Inflammatory macrophage treated with lipopolysaccharide for 1 hour (primary cell): ENCODE measurements at regions not wholly inside any gene's neighbourhood (a gene's known extent, or its start where the extent isn't known, plus 50 kb on each side); places are given as distances from the start of the nearest gene placed in this dataset.

Experiments used
- DNase-seq, 2 donors: peaks; one replicate each; pipeline ENCODE4 v3.0.0-alpha.2; 2020 to 2022

DNA sequence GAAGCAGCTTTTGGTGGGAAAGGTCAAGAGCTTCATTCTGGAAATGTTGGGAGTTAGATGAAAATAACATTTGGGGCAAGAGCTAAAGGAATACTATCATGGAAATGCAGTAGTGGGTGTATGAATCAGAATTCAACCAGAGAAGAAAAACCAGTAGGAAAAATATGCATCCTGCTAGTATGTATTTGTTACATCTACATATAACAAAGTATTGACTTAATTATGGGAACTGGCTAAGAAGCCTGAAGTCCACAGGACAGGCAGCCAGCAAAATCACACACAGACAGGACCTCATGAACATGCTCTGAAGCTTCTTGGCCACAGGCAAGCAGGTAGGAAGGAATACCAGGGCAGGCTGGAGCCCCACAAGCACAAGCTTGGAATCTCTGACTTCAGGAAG lies 185.8 kb downstream of the FBXO15 start:
- no peak for DNase-seq

DNA sequence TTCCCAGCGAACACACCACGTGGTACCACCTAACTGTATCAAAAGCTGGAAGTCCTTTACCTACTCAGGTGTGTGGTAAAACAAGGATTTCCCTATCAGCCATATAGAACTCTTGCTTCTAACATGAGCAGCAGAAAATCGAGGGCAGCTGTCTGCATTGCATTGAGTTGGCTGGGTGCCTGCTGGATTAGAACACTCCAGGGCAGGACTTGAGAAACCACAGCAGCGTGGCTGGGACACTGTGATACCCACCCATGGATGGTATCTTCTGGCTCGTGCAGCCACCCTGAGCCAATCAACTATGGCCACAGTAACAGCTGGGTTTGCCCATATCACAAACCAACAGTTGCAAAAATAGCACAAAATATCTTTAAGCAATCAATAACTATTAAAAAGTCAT lies 188.3 kb downstream of the FBXO15 start:
- no peak for DNase-seq

DNA sequence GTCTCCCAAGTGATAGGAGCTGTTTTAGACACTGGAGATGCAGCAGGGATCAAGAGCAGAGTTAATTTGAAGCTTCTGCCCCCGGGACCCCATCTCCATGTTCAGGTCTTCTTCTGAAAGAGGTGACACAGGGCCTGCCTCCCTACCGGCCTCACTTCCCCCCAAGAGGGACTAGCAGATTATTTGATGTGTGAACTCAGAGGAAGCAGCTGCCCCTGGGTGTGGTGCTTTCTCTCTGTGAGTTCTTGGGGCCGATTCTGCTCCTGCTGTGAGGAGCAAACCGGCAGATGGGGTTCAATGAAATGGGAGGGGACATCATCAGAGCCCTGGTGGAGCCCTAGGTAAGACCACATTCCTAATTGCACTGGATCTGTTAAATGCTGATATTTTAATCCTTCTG lies 193.4 kb downstream of the FBXO15 start:
- DNase-seq = no peak

DNA sequence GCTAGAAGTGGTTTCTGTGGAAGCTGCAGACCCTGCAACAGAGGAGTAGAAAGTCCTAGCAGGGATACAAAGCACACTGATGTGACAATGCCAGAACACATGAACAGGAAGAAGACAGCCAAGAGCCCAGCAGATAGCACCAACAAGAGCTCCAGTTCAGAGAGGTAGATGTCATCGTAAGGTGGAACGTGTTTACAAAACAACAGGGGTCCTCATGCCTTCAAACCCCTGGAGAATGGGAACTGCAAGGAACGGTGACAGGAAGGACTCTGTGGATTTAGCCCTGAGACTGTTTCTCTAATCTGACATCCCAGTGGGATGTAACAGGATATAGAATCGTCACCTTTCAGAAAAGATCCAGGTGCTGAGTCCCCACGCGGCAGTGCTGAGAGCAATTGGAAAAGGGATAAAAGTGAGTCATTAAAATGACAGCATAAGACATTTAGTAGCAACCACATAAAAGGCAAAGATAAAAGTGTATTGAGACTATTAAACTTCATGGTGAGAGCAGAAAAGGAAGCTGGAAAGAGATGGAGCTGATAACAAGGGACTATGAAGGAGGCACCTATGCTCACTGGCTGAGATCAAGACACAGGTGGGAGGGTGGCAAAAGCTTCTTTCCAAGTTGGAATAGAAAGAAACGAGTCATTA lies 195.2 kb downstream of the FBXO15 start:
- no peak for DNase-seq

DNA sequence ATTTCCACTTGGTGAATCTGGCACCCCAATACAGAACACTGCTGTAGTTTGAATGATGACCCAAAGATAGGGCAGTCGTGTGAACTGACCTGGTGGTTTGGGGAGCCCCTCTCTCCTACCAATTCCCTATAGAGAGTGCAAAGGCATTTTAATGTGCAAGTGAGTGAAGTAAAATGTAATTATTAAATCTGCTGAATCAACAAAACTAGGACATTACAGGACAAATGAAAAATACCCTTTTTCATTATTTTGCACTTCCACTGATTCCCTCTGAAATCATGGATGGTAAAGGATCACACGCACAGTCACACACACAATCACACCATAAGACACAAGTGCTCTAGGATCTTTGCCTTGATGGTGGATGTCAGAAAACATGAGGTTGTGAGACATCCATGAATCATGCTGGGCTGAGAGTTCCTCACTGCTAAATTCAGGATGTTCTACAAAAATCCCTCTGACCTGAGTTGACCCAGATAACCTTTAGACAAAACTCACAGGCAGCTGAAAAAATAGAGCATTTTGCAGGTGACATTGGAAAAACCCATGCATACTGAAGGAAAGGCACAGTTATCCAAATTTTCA lies 197.4 kb downstream of the FBXO15 start:
- no peak for DNase-seq

DNA sequence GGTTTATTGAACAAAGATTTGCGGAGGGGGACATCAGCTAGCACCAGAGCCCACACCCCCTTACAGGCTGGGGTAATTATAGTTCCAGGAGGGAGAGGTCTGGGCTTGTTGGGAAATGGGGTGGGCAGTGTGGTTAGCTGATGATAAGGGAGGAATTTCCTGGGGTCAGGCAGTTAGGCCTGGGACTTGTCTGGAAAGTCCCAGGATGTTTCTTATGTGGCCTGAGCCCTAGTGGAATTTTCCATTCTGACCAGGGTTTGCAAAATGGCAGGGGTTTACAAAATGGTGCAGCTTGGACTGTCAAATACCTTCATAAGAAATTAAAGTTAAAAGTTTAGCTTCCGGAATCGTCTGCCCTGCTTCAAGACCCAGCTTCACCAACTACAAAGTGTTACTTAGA lies 199.1 kb downstream of the FBXO15 start:
- DNase-seq = no peak

GRCh38 chr18:73948084-73948483 lies 199.6 kb downstream of the FBXO15 start:
- no peak for DNase-seq

DNA sequence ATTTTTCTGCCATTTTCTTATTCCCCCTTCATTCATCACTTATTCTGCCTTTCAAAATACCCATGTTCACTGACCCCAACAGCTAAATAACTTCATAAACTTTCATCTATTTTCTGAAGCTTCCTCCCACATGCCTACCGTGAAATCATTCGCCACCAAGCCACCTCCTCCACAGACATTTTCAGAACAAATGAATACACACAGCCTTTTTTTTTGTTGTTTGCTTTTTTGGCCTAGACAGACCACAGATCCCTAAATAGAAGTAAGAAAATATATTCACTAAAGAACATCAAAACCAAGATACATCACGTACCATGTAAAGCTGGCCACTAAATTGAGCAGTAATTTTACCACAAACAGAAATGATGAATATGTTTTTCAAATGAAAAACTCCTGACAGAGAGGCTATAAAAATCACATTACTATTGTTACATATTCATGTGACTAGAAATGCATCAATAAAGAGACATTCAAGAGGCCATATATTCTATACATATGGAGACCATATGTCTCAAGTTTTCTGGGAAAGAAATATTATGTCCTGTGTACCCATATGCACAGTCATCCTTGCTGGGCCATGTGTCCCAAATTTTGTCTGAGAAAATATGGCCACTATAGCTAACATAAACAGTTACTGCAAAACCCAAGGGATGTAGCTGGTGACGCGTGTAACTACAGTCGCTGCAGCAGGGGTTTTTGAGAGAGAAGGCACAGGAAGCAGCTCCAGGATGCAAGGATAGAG lies 200.3 kb downstream of the FBXO15 start:
- DNase-seq = no peak

DNA sequence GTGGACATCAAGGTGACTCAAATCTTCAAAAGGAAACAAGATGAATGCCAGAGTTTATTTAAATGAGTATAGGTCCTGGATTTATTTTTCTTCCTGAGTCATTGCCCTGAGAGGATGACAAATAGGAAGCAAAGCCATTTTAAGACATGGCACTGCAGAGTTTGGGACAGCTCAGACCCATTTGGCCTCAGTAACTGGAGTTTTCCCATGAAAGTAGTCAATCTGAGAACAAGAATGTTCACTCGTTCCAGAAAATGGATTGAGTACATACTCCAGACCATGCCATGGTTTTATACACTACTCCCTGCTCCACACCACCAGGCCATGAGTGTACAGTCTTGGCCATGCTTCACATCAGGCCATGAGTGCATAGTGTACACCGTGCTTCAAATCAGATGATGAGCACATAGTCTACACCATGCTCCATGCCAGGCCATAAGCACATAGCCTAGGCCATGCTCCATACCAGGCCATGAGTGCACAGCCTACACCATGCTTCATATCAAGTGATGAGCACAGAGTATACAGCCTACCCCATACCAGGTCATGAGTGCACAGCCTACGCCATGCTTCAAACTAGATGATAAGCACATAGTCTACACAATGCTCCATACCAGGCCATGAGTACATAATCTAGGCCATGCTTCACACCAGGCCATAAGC lies 202.4 kb downstream of the FBXO15 start:
- DNase-seq = no peak

GRCh38 chr18:73944715-73945114 lies 202.9 kb downstream of the FBXO15 start:
- no peak for DNase-seq

GRCh38 chr18:73943763-73944162 lies 203.9 kb downstream of the FBXO15 start:
- no peak for DNase-seq

DNA sequence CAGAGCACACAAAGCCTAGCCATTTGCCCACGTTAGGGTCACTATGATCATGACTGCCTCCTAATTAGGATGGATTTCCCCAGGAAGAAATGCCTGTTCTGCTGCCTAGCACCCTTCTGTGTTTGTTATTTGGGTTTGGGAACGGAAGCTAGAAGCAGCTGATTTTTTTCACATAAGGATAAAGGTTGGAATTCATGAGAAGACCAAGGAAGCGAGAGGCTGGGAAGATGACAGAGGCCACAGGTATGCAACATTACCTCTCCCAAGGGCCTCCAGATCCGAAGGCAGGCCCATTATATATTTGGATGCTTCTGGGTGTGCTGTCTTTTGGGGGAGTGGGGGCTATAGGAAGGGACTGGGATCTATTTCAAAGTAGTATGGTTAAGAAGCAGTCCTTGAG lies 204.7 kb downstream of the FBXO15 start:
- DNase-seq = no peak

DNA sequence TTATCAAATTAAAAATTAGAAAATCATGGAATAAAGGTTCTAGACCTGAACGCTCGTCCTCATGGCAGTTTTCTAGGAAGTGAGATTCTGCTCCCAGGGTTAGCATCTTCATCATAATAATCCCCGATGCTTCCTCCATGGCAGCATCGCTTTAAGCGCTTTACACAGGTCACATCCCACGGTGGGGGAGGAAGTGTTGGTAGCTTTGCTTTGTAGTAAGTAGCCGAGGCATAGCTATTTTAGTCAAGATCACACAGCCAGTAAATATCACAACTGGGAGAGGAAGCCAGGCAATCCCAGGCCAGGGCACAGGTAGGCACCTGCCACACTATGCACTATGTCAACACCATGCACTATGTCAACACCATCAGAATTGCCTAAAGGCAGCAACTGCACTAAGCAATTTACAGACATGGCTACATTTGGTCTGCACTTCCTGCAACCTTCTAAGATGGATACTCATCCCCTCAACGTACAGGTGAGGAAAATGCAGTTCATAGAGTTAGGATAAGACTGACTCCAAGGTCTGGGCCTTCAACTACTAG lies 205.5 kb downstream of the FBXO15 start:
- DNase-seq = no peak

DNA sequence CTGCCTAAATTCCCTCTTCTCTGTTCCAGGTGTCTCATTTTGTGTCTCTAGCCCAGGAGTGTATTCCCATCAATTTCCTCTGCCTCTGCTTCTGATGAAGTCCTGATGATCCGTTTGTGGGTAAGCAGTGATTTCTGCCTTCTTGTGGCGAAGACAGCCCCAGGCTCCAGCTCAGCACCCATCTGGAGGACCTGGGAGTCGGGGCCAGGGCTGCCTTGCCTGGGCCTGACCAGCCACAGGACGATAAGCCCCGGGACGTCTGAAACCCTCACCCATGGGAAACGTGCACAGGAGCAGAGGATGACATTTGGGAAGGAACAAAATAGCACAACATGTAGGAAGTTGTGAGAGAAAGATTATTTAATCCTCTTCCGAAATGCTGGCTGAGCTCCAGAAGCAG lies 206.9 kb downstream of the FBXO15 start:
- no peak for DNase-seq

- DNase-seq = no peak
Observed at GRCh38 chr18:73939391-73939790, 208.2 kb downstream of the FBXO15 start.

DNA sequence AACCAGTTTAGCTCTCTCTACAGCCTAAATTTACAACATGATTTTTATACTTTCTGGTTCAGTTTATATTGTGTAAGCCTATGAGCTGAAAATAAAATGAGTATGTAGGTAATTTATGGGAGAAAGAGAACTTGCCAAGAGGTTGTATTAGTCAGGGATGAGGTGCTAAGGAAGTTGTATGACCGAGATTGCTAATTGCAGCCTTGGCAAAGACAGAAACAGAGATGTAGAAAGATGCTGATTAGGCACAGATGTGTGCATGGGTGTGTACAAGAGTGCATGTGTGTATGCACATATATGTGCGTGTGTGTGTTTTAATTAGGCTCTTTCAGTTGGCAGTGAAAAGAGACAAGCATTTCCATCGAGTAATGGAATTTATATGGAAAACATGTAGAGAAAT lies 213.9 kb downstream of the FBXO15 start:
- no peak for DNase-seq

GRCh38 chr18:73932976-73933375 lies 214.7 kb downstream of the FBXO15 start:
- no peak for DNase-seq

DNA sequence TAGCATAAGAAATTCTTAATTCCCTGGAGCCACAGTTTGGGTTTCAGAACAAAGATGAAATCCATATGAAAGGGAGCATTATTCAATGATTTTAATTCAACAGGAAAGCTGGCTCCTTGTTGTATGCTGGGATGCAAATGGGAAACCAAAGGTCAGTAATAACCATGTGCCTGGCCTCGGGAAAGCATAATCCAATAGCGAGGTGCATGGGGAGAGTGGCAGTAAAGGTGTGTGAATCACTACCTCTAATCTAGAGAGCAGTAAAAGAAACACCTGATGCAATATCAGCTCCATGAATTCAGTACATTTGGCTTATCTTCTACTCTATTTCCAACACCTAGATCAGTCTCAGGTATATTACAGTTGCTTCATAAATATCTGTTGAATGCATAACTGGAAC lies 220.1 kb downstream of the FBXO15 start:
- no peak for DNase-seq

GRCh38 chr18:73924836-73925235 lies 222.8 kb downstream of the FBXO15 start:
- DNase-seq = no peak

DNA sequence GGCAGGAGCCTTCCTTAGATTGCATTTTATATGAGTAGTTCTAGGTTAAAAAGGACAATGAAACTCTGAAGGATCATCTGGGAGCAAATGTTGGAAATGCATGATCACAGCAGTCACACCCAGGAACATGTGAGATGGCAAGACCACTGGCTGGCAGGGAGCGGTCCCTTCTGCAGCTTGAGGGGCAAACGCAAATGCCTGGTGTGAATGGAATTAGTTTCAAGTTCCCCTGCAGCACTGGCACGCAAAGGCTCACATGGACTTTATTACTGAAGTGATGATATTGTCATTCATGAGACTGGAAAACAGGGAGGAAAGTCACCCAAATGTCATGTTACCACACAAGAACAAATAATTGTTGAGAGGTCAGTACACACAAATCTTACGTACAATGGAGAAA lies 223.3 kb downstream of the FBXO15 start:
- no peak for DNase-seq

GRCh38 chr18:73923866-73924265 lies 223.8 kb downstream of the FBXO15 start:
- DNase-seq = no peak

GRCh38 chr18:73920033-73920432 lies 227.6 kb downstream of the FBXO15 start:
- DNase-seq = no peak

DNA sequence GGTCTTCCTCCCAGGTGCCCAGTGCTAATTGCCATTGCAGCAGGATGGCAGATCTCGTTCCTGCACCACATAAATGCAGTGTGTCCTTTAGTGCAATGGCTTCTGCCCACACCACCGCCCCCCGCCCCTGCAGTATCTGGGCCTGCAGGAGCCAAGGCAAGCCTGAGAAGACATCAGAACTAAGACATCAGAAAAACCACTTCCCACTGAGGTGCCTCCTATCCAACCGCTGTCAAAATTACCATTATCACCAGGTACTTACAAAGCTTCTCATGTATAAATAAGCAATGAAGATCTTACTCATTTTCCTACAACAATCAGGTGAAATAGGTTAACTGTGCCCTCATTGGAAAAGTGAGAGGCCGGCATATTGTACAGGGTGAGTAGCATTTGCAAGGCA lies 228.8 kb downstream of the FBXO15 start:
- no peak for DNase-seq

- no peak for DNase-seq
Observed at GRCh38 chr18:73917046-73917445, 230.6 kb downstream of the FBXO15 start.
